Adipocyte (in vitro differentiated cells): ENCODE measurements at regions not wholly inside any gene's neighbourhood (a gene's known extent, or its start where the extent isn't known, plus 50 kb on each side); places are given as distances from the start of the nearest gene placed in this dataset.
"Not testable (repeated sequence)": the region's sequence is repeated elsewhere in the genome, so short reads cannot be mapped to it uniquely, and the experiment has no call there.

Experiments
- DNase-seq: peaks from one replicate; pipeline ENCODE4 v3.0.0-alpha.2; 2015; ENCODE audit warnings: low read depth
- H3K27me3 ChIP-seq: replicated peaks from 2 replicates; pipeline ENCODE4 v1.7.0; 2013; ENCODE audit warnings: mild to moderate bottlenecking, low read length, moderate library complexity; ENCODE audit not compliant: control insufficient read depth, insufficient read depth
- H3K36me3 ChIP-seq: 2 replicates; pipeline ENCODE4 v1.7.0; 2013; ENCODE audit warnings: low read length, mild to moderate bottlenecking, moderate library complexity; ENCODE audit not compliant: control insufficient read depth, insufficient read depth, severe bottlenecking
- H3K4me1 ChIP-seq: 2 replicates; pipeline ENCODE4 v1.7.0; 2013; ENCODE audit warnings: mild to moderate bottlenecking, low read length, moderate library complexity; ENCODE audit not compliant: control insufficient read depth, insufficient read depth
- H3K4me3 ChIP-seq: 2 replicates; pipeline ENCODE4 v1.7.0; 2013; ENCODE audit warnings: mild to moderate bottlenecking, low read length, moderate library complexity
- H3K9ac ChIP-seq: 2 replicates; pipeline ENCODE4 v1.7.0; 2013; ENCODE audit warnings: mild to moderate bottlenecking, low read length, moderate library complexity
- H3K9me3 ChIP-seq: 2 replicates; pipeline ENCODE4 v1.7.0; 2013; ENCODE audit warnings: mild to moderate bottlenecking, low read length, moderate library complexity; ENCODE audit not compliant: control insufficient read depth

- Histone ChIP-seq H3K9ac (no peak overlapping the region), H3K4me3 (no peak overlapping the region), H3K4me1 (no peaks in the 10 kb centered on the region), H3K27me3 (peaks cover 47% of the 10 kb centered on the region), H3K36me3 (no peaks in the 10 kb centered on the region), H3K9me3 (peaks cover 3% of the 10 kb centered on the region)
- no peak for DNase-seq
These were observed 64.9 kb upstream of the SULF2 start for GRCh38 chr20:47850146-47850545.

- Histone ChIP-seq H3K36me3 (no peaks in the 10 kb centered on the region), H3K4me1 (no peaks in the 10 kb centered on the region), H3K4me3 (no peak overlapping the region), H3K9me3 (no peaks in the 10 kb centered on the region), H3K9ac (no peak overlapping the region), H3K27me3 (peaks cover 47% of the 10 kb centered on the region)
- no peak for DNase-seq
These were observed 64.3 kb upstream of the SULF2 start for GRCh38 chr20:47849596-47849995.

- no peak overlapping the region for H3K4me3 ChIP-seq
- no peak for DNase-seq
- no peaks in the 10 kb centered on the region for H3K9me3 ChIP-seq
- H3K27me3 ChIP-seq = peaks cover 47% of the 10 kb centered on the region
- H3K36me3 ChIP-seq = no peaks in the 10 kb centered on the region
- H3K9ac ChIP-seq = no peak overlapping the region
- no peaks in the 10 kb centered on the region for H3K4me1 ChIP-seq
These were observed 63.7 kb upstream of the SULF2 start for GRCh38 chr20:47849006-47849405.

- not testable (repeated sequence) for H3K9me3 ChIP-seq, H3K9ac ChIP-seq, H3K4me3 ChIP-seq, H3K4me1 ChIP-seq, DNase-seq, H3K36me3 ChIP-seq
- H3K27me3 ChIP-seq = peaks cover 47% of the 10 kb centered on the region
These were observed 63.3 kb upstream of the SULF2 start for GRCh38 chr20:47848534-47848933.

- Histone ChIP-seq H3K27me3 (peaks cover 49% of the 10 kb centered on the region), H3K4me3 (no peak overlapping the region), H3K36me3 (no peaks in the 10 kb centered on the region), H3K9ac (no peak overlapping the region), H3K4me1 (no peaks in the 10 kb centered on the region), H3K9me3 (no peaks in the 10 kb centered on the region)
- no peak for DNase-seq
These were observed 62.7 kb upstream of the SULF2 start for GRCh38 chr20:47847884-47848485.

GRCh38 chr20:47847220-47847619 lies 61.9 kb upstream of the SULF2 start:
- H3K36me3 ChIP-seq = not testable (repeated sequence)
- H3K27me3 ChIP-seq = peaks cover 44% of the 10 kb centered on the region

GRCh38 chr20:47846651-47847050 lies 61.4 kb upstream of the SULF2 start:
- not testable (repeated sequence) for H3K4me3 ChIP-seq, H3K36me3 ChIP-seq, DNase-seq, H3K9ac ChIP-seq, H3K4me1 ChIP-seq, H3K9me3 ChIP-seq
- peaks cover 39% of the 10 kb centered on the region for H3K27me3 ChIP-seq

More at GRCh38 chr20:47847220-47847619, 61.9 kb upstream of the SULF2 start:
- not testable (repeated sequence) for H3K9me3 ChIP-seq, H3K4me1 ChIP-seq, H3K4me3 ChIP-seq, DNase-seq, H3K9ac ChIP-seq

- not testable (repeated sequence) for H3K9ac ChIP-seq, H3K9me3 ChIP-seq, H3K4me1 ChIP-seq, H3K36me3 ChIP-seq, DNase-seq, H3K4me3 ChIP-seq
- H3K27me3 ChIP-seq = peaks cover 29% of the 10 kb centered on the region
These were observed 60.2 kb upstream of the SULF2 start for GRCh38 chr20:47845382-47845977.

- H3K9ac ChIP-seq, H3K9me3 ChIP-seq, DNase-seq, H3K36me3 ChIP-seq, H3K4me3 ChIP-seq, H3K4me1 ChIP-seq: not testable (repeated sequence)
- peaks cover 24% of the 10 kb centered on the region for H3K27me3 ChIP-seq
These were observed 59.3 kb upstream of the SULF2 start for GRCh38 chr20:47844568-47844906.

GRCh38 chr20:47843886-47844567 lies 58.7 kb upstream of the SULF2 start:
- Histone ChIP-seq H3K9me3 (no peaks in the 10 kb centered on the region), H3K27me3 (peaks cover 20% of the 10 kb centered on the region), H3K4me1 (no peaks in the 10 kb centered on the region), H3K4me3 (no peak overlapping the region), H3K36me3 (no peaks in the 10 kb centered on the region), H3K9ac (no peak overlapping the region)
- DNase-seq = no peak

- not testable (repeated sequence) for H3K36me3 ChIP-seq, H3K4me1 ChIP-seq, H3K9ac ChIP-seq, H3K4me3 ChIP-seq, H3K9me3 ChIP-seq, DNase-seq
- peaks cover 13% of the 10 kb centered on the region for H3K27me3 ChIP-seq
These were observed 57.7 kb upstream of the SULF2 start for GRCh38 chr20:47842950-47843349.
